Stomach (tissue), 8 donors: ENCODE measurements at regions not wholly inside any gene's neighbourhood (a gene's known extent, or its start where the extent isn't known, plus 50 kb on each side); places are given as distances from the start of the nearest gene placed in this dataset.
A peak's percentile ranks its signal among the peaks of the same experiment; 100 is the strongest.

ENCODE experiments used
- DNase-seq, 2 donors: peaks; one replicate each; pipeline versions ENCODE4 v3.0.0 to v3.0.0-alpha.2; 2013 to 2019
- H3K27ac ChIP-seq, 5 donors: fragments of 200-600 bp in 4 of 5; sonication (generic) in 4 of 5; one replicate each; pipeline ENCODE4 v1.5.1; 2013 to 2019; ENCODE audit warnings: mild to moderate bottlenecking in 1 of 5, moderate library complexity in 1 of 5
- H3K27me3 ChIP-seq, 3 donors: fragments of 200-600 bp; sonication (generic); one replicate each; pipeline ENCODE4 v1.5.1; 2017 to 2019; ENCODE audit warnings: mixed run types in 1 of 3
- H3K36me3 ChIP-seq, 4 donors: fragments of 200-600 bp; sonication (generic); 1 replicate in 3 of 4; 2 replicates in 1 of 4; pipeline ENCODE4 v1.5.1; 2016 to 2019
- H3K4me1 ChIP-seq, 4 donors: fragments of 200-600 bp; sonication (generic); one replicate each; pipeline ENCODE4 v1.5.1; 2016 to 2019
- H3K4me3 ChIP-seq, 4 donors: fragments of 200-600 bp; sonication (generic) in 3 of 4; one replicate each; pipeline ENCODE4 v1.5.1; 2016 to 2019; ENCODE audit warnings: mild to moderate bottlenecking in 1 of 4
- H3K9me3 ChIP-seq, 4 donors: fragments of 200-600 bp; sonication (generic); one replicate each; pipeline ENCODE4 v1.5.1; 2016 to 2019
- EP300 ChIP-seq: sonication (generic); formaldehyde crosslinking; IDR thresholded peaks from one replicate; pipeline ENCODE4 v1.6.1; 2017; ENCODE audit warnings: antibody characterized with exemption
- POLR2A ChIP-seq, 4 donors: fragments of 450-650 bp; IDR thresholded peaks; one replicate each; pipeline ENCODE4 v1.6.1; 2016; ENCODE audit warnings: antibody characterized with exemption in 4 of 4, control low read depth in 2 of 4, mild to moderate bottlenecking in 1 of 4, moderate library complexity in 1 of 4
- POLR2AphosphoS5 ChIP-seq, 3 donors: sonication (generic); formaldehyde crosslinking; IDR thresholded peaks; one replicate each; pipeline ENCODE4 v1.6.1; 2016; ENCODE audit warnings: antibody characterized with exemption in 3 of 3
- WGBS, 5 donors: extraction: QIAGEN DNeasy Blood & Tissue Kit in 3 of 5; methylation state at CpG; one replicate each; pipeline versions ENCODE4 v1.1.5 to v1.1.7; 2013 to 2018; 5-methylcytosine and 5-hydroxymethylcytosine counted together
- intact Hi-C: fragments of 100-400 bp; cut with DNase I; formaldehyde crosslinking; loops from one replicate; pipeline ENCODE4 v1.15.1; 2023; ENCODE audit warnings: low total_unique reads
- TF ChIP-seq, protein P1 (sequence below), 7 experiments: fragments of 450-650 bp in 4 of 7; fragments of 200-600 bp in 3 of 7; sonication (generic) in 3 of 7; IDR thresholded peaks; one replicate each; pipeline ENCODE4 v1.5.1; 2016 to 2019; ENCODE audit warnings: antibody characterized with exemption in 7 of 7, control low read depth in 2 of 7, mild to moderate bottlenecking in 1 of 7
- donor health status: healthy with polysubstance abuse.
- donor health status: Bipolar disorder and iron deficiency.
- donor health status: healthy.

- intact Hi-C loops, result no loop called here
- 20 to 34% (median 30%) methylated on average over 1 of the region's 1 CpG for WGBS, 5 donors
- TF ChIP-seq POLR2AphosphoS5 (IDR thresholded peaks at IDR 0.05) (no peak), EP300 (no peak), POLR2A (IDR thresholded peaks at IDR 0.05) (no peak)
- TF ChIP-seq, protein P1, sequence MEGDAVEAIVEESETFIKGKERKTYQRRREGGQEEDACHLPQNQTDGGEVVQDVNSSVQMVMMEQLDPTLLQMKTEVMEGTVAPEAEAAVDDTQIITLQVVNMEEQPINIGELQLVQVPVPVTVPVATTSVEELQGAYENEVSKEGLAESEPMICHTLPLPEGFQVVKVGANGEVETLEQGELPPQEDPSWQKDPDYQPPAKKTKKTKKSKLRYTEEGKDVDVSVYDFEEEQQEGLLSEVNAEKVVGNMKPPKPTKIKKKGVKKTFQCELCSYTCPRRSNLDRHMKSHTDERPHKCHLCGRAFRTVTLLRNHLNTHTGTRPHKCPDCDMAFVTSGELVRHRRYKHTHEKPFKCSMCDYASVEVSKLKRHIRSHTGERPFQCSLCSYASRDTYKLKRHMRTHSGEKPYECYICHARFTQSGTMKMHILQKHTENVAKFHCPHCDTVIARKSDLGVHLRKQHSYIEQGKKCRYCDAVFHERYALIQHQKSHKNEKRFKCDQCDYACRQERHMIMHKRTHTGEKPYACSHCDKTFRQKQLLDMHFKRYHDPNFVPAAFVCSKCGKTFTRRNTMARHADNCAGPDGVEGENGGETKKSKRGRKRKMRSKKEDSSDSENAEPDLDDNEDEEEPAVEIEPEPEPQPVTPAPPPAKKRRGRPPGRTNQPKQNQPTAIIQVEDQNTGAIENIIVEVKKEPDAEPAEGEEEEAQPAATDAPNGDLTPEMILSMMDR (IDR thresholded peaks at IDR 0.05), result no peak
Measured at GRCh38 chr4:96637971-96638412, 798.1 kb downstream of the PDHA2 start.

GRCh38 chr4:96639932-96640331 lies 800.0 kb downstream of the PDHA2 start:
- TF ChIP-seq, protein P1 (IDR thresholded peaks at IDR 0.05), result no peak
- no peak for TF ChIP-seq POLR2AphosphoS5 (IDR thresholded peaks at IDR 0.05)
- no peak for TF ChIP-seq POLR2A (IDR thresholded peaks at IDR 0.05)
- no peak for TF ChIP-seq EP300
- Histone ChIP-seq H3K9me3 (no peaks in the 10 kb centered on the region), H3K27me3 (no peaks in the 10 kb centered on the region), H3K27ac (no peak overlapping the region), H3K4me1 (no peaks in the 10 kb centered on the region), H3K4me3 (no peak overlapping the region), H3K36me3 (no peaks in the 10 kb centered on the region)
- no peak for DNase-seq
- intact Hi-C loops, result no loop called here

More at GRCh38 chr4:96637971-96638412, 798.1 kb downstream of the PDHA2 start:
- H3K27me3 ChIP-seq, result no peaks in the 10 kb centered on the region
- H3K4me3 ChIP-seq, result no peak overlapping the region
- H3K36me3 ChIP-seq, result no peaks in the 10 kb centered on the region
- no peak overlapping the region for H3K27ac ChIP-seq
- H3K4me1 ChIP-seq, result no peaks in the 10 kb centered on the region
- H3K9me3 ChIP-seq, result no peaks in the 10 kb centered on the region
- DNase-seq, result peak in 1 of 2 donors; percentile 25

DNA sequence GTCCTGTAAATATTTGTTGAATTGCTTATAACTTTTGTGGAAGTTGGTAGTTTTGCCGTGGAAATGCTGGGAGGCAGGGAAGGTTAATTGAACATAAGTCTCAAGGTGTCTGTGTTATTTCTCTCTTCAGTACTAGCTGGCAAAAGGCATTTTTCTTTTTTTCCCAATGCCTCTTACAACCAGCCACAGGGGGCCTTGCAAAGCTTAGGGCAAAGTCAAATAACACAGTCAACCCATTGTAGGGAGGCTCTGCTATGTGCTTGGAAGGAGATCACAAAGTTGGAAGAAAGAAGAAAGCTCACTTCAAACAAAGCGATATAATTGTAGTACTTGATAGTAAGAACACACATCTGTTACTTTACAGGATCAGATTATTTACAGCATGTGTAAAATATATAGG lies 802.6 kb downstream of the PDHA2 start:
- DNase-seq, result no peak
- Histone ChIP-seq H3K4me3 (no peak overlapping the region), H3K27ac (no peak overlapping the region), H3K27me3 (no peaks in the 10 kb centered on the region), H3K4me1 (no peaks in the 10 kb centered on the region), H3K9me3 (no peaks in the 10 kb centered on the region), H3K36me3 (no peaks in the 10 kb centered on the region)
- TF ChIP-seq EP300 (no peak), POLR2AphosphoS5 (IDR thresholded peaks at IDR 0.05) (no peak), POLR2A (IDR thresholded peaks at IDR 0.05) (no peak)
- intact Hi-C loops, result no loop called here
- WGBS, 5 donors, result 49 to 54% (median 53%) methylated on average over 2 of the region's 2 CpGs

- Histone ChIP-seq H3K9me3 (no peaks in the 10 kb centered on the region), H3K4me3 (no peak overlapping the region), H3K27ac (no peak overlapping the region), H3K36me3 (no peaks in the 10 kb centered on the region), H3K27me3 (no peaks in the 10 kb centered on the region), H3K4me1 (no peaks in the 10 kb centered on the region)
- WGBS, 5 donors, result 72 to 96% (median 89%) methylated on average over 1 of the region's 1 CpG
- DNase-seq, result no peak
- TF ChIP-seq, protein P1 (IDR thresholded peaks at IDR 0.05), result no peak
- TF ChIP-seq POLR2AphosphoS5 (IDR thresholded peaks at IDR 0.05) (no peak), POLR2A (IDR thresholded peaks at IDR 0.05) (no peak), EP300 (no peak)
- intact Hi-C loops, result no loop called here
Measured at GRCh38 chr4:96646146-96646545, 806.3 kb downstream of the PDHA2 start.

- WGBS, 5 donors, result 21 to 56% (median 25%) methylated on average over 1 of the region's 1 CpG
- no peak for TF ChIP-seq POLR2A (IDR thresholded peaks at IDR 0.05)
- no peak for TF ChIP-seq EP300
- no peak for TF ChIP-seq POLR2AphosphoS5 (IDR thresholded peaks at IDR 0.05)
- TF ChIP-seq, protein P1 (IDR thresholded peaks at IDR 0.05), result no peak
- intact Hi-C loops, result no loop called here
Measured at GRCh38 chr4:96649536-96649935, 809.6 kb downstream of the PDHA2 start.

More at GRCh38 chr4:96649536-96649935, 809.6 kb downstream of the PDHA2 start:
- Histone ChIP-seq H3K9me3 (peaks cover 0 to 11% (median 0%) of the 10 kb centered on the region in 4 donors), H3K36me3 (no peaks in the 10 kb centered on the region), H3K4me3 (no peak overlapping the region), H3K27ac (no peak overlapping the region), H3K27me3 (no peaks in the 10 kb centered on the region), H3K4me1 (no peaks in the 10 kb centered on the region)
- DNase-seq, result peak in 1 of 2 donors; percentile 12
